Stimulated activated CD4-positive, alpha-beta T cell treated with anti-CD3 and anti-CD28 coated beads, TNF-alpha, amount 100 ng/mL, for 24 hours (primary cell): ENCODE measurements at regions not wholly inside any gene's neighbourhood (a gene's known extent, or its start where the extent isn't known, plus 50 kb on each side); places are given as distances from the start of the nearest gene placed in this dataset.
"Not testable (repeated sequence)": the region's sequence is repeated elsewhere in the genome, so short reads cannot be mapped to it uniquely, and the experiment has no call there.

ENCODE experiments used
- DNase-seq, 3 experiments: peaks; one replicate each; pipeline ENCODE4 v3.0.0-alpha.2; 2020; ENCODE audit warnings: low read depth in 3 of 3

- DNase-seq: not testable (repeated sequence)
Observed at GRCh38 chr5:2533848-2534247, 217.6 kb downstream of the IRX2 start.

GRCh38 chr5:2532809-2533208, 218.7 kb downstream of the IRX2 start:
- no peak for DNase-seq

- no peak for DNase-seq
Observed at GRCh38 chr5:2531318-2531717, 220.2 kb downstream of the IRX2 start.

- DNase-seq: no peak
Observed at GRCh38 chr5:2530609-2531008, 220.9 kb downstream of the IRX2 start.

- no peak for DNase-seq
Observed at GRCh38 chr5:2529371-2530092, 221.9 kb downstream of the IRX2 start.

GRCh38 chr5:2525351-2525750, 226.1 kb downstream of the IRX2 start:
- no peak for DNase-seq

- no peak for DNase-seq
Observed at GRCh38 chr5:2524620-2525019, 226.9 kb downstream of the IRX2 start.

GRCh38 chr5:2523180-2523579, 228.3 kb downstream of the IRX2 start:
- DNase-seq: no peak

GRCh38 chr5:2522372-2522771, 229.1 kb downstream of the IRX2 start:
- DNase-seq: no peak

- DNase-seq: no peak
Observed at GRCh38 chr5:2519153-2519552, 232.3 kb downstream of the IRX2 start.

- DNase-seq: no peak
Observed at GRCh38 chr5:2517451-2517850, 234.0 kb downstream of the IRX2 start.

- DNase-seq: no peak
Observed at GRCh38 chr5:2515180-2515764, 236.2 kb downstream of the IRX2 start.

GRCh38 chr5:2514484-2514883, 237.0 kb downstream of the IRX2 start:
- no peak for DNase-seq

GRCh38 chr5:2511706-2512105, 239.8 kb downstream of the IRX2 start:
- DNase-seq: no peak

GRCh38 chr5:2511126-2511525, 240.4 kb downstream of the IRX2 start:
- DNase-seq: no peak

GRCh38 chr5:2509527-2509926, 241.9 kb downstream of the IRX2 start:
- no peak for DNase-seq

- no peak for DNase-seq
Observed at GRCh38 chr5:2508514-2508913, 243.0 kb downstream of the IRX2 start.

- no peak for DNase-seq
Observed at GRCh38 chr5:2507611-2508010, 243.9 kb downstream of the IRX2 start.

- DNase-seq: no peak
Observed at GRCh38 chr5:2506603-2507002, 244.9 kb downstream of the IRX2 start.

GRCh38 chr5:2505217-2505616, 246.3 kb downstream of the IRX2 start:
- DNase-seq: no peak

GRCh38 chr5:2502970-2503594, 248.4 kb downstream of the IRX2 start:
- DNase-seq: no peak

GRCh38 chr5:2499917-2500316, 251.6 kb downstream of the IRX2 start:
- DNase-seq: no peak

GRCh38 chr5:2496891-2497290, 254.6 kb downstream of the IRX2 start:
- DNase-seq: no peak
